GM06990 (cell line): ENCODE measurements at regions not wholly inside any gene's neighbourhood (a gene's known extent, or its start where the extent isn't known, plus 50 kb on each side); places are given as distances from the start of the nearest gene placed in this dataset.

Source experiments
- DNase-seq: peaks from one replicate; pipeline ENCODE4 v3.0.0-alpha.2; 2011; ENCODE audit not compliant: insufficient read length; ENCODE audit errors: extremely low read depth
- H3K27me3 ChIP-seq: replicated peaks from 2 replicates; pipeline ENCODE4 v1.6.0; 2011; ENCODE audit warnings: low read length; ENCODE audit not compliant: control insufficient read depth, insufficient read depth
- H3K36me3 ChIP-seq: 2 replicates; pipeline ENCODE4 v1.5.1; 2011; ENCODE audit warnings: low read length; ENCODE audit not compliant: control insufficient read depth, insufficient read depth
- H3K4me3 ChIP-seq: replicated peaks from 2 replicates; pipeline ENCODE4 v1.5.1; 2011; ENCODE audit warnings: low read depth, mild to moderate bottlenecking, control low read depth, low read length
- CTCF ChIP-seq: IDR thresholded peaks from 2 replicates; pipeline ENCODE4 v1.5.1; 2011; ENCODE audit warnings: low read length, control low read depth, mild to moderate bottlenecking, inconsistent platforms; ENCODE audit not compliant: insufficient read depth, poor library complexity, severe bottlenecking

GRCh38 chr20:61166324-61166723 lies 85.7 kb upstream of the CDH4 start:
- TF ChIP-seq CTCF = no peak
- no peak overlapping the region for H3K4me3 ChIP-seq
- no peaks in the 10 kb centered on the region for H3K27me3 ChIP-seq
- no peak for DNase-seq
- no peaks in the 10 kb centered on the region for H3K36me3 ChIP-seq

DNA sequence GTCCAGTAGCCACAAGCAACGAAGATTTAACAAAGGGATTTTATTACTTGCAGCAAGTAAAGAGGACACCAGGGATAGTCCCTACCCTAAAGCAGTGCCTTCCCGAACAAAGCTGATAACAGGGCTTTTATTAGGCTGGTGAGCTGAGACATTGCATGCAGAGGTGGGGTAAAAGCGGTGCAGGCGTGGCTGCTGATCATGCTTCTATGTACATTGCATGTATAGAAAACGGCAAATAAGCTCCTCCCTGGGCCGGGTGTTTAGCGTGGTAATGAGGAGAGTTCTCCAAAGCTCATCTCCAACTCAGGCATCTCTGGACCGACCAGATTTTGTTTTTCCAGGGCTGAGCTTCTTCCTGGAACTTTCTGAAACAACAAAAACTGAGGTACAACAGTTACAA lies 83.5 kb upstream of the CDH4 start:
- Histone ChIP-seq H3K36me3 (no peaks in the 10 kb centered on the region), H3K4me3 (no peak overlapping the region), H3K27me3 (no peaks in the 10 kb centered on the region)
- DNase-seq = no peak
- TF ChIP-seq CTCF = no peak

- TF ChIP-seq CTCF = no peak
These were observed 82.2 kb upstream of the CDH4 start for GRCh38 chr20:61169874-61170273.

DNA sequence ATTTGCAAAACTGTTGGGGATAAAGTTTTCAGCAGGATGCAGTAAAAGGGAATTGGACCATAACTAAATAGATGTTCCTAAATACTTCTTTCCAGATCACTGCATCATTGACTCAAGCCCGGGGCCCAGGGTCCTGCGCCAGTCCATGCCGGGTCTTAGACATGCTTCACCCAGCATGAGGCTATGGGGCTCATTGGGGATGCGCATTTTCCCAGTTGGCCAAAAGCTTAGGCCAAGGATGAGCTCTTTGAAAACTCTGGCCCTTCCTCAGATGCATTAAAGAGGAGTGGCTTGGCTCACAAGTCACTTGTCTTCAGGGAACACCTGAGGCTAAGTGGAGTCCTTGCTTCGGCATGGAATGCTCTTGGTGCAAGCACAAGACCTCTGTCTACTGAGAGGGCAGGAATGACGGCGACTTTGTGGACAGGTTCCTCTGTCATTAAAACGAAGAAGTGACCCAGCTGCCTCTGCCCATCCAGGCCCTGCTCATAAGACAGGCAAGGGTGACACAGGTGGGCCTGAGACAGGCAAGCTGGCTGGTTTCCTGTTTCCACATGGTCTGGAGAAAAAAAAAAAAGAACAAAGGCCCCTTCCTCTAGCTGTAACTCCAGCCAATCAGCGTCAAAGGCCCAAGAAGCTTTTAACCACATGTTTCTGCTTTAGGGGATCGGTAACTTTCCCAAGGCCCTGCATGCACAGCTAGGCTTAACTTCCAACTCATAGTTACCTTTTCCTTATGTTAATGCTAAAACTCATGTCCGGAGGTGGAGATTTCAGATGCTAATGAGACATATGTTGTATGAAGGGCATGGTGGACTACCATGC lies 81.4 kb upstream of the CDH4 start:
- no peak for DNase-seq
- no peaks in the 10 kb centered on the region for H3K27me3 ChIP-seq
- no peak overlapping the region for H3K4me3 ChIP-seq
- TF ChIP-seq CTCF = no peak
- H3K36me3 ChIP-seq = no peaks in the 10 kb centered on the region

More at GRCh38 chr20:61169874-61170273, 82.2 kb upstream of the CDH4 start:
- Histone ChIP-seq H3K36me3 (no peaks in the 10 kb centered on the region), H3K27me3 (no peaks in the 10 kb centered on the region), H3K4me3 (no peak overlapping the region)
- no peak for DNase-seq

- no peak for DNase-seq
- Histone ChIP-seq H3K36me3 (no peaks in the 10 kb centered on the region), H3K4me3 (no peak overlapping the region), H3K27me3 (no peaks in the 10 kb centered on the region)
- TF ChIP-seq CTCF = no peak
These were observed 78.8 kb upstream of the CDH4 start for GRCh38 chr20:61173267-61173666.
